ENCODE measurements at regions not wholly inside any gene's neighbourhood (a gene's known extent, or its start where the extent isn't known, plus 50 kb on each side); places are given as distances from the start of the nearest gene placed in this dataset.

- Histone ChIP-seq H3K27ac (no peak overlapping the region), H3K9me3 (peaks cover 0 to 20% (median 2%) of the 10 kb centered on the region in 4 donors), H3K4me1 (no peaks in the 10 kb centered on the region), H3K4me3 (no peak overlapping the region), H3K27me3 (no peaks in the 10 kb centered on the region), H3K36me3 (no peaks in the 10 kb centered on the region)
- 60 to 76% (median 71%) methylated on average over 1 of the region's 1 CpG for WGBS, 5 donors
- DNase-seq: no peak
- intact Hi-C loops (cut with DNase I; ENCODE audit: low total_unique reads): no loop called here
- TF ChIP-seq POLR2AphosphoS5 (IDR thresholded peaks at IDR 0.05): no peak
- TF ChIP-seq EP300 (IDR thresholded peaks at IDR 0.05): no peak
- no peak for TF ChIP-seq POLR2A (IDR thresholded peaks at IDR 0.05)
- TF ChIP-seq CTCF (IDR thresholded peaks at IDR 0.05): no peak
Measured at GRCh38 chr13:86954341-86954740, 716.8 kb upstream of the SLITRK5 start.

- H3K27ac ChIP-seq: no peak overlapping the region
- H3K9me3 ChIP-seq: peaks cover 0 to 7% (median 2%) of the 10 kb centered on the region in 4 donors
- intact Hi-C loops (cut with DNase I; ENCODE audit: low total_unique reads): no loop called here
- H3K27me3 ChIP-seq: no peaks in the 10 kb centered on the region
- TF ChIP-seq POLR2AphosphoS5 (IDR thresholded peaks at IDR 0.05) (no peak), CTCF (IDR thresholded peaks at IDR 0.05) (no peak), EP300 (IDR thresholded peaks at IDR 0.05) (no peak), POLR2A (IDR thresholded peaks at IDR 0.05) (no peak)
- H3K4me3 ChIP-seq: no peak overlapping the region
- H3K4me1 ChIP-seq: no peaks in the 10 kb centered on the region
- no peak for DNase-seq
- H3K36me3 ChIP-seq: no peaks in the 10 kb centered on the region
Measured at GRCh38 chr13:86960876-86961275, 710.3 kb upstream of the SLITRK5 start.

GRCh38 chr13:86974251-86974994 is 696.7 kb upstream of the SLITRK5 start:
- WGBS, 5 donors: 63 to 79% (median 75%) methylated on average over 4 to 7 of the region's 7 CpGs
- intact Hi-C loops (cut with DNase I; ENCODE audit: low total_unique reads): no loop called here
- DNase-seq: no peak
- Histone ChIP-seq H3K27me3 (no peaks in the 10 kb centered on the region), H3K4me1 (no peaks in the 10 kb centered on the region), H3K36me3 (no peaks in the 10 kb centered on the region), H3K27ac (no peak overlapping the region), H3K4me3 (no peak overlapping the region), H3K9me3 (no peaks in the 10 kb centered on the region)
- no peak for TF ChIP-seq POLR2AphosphoS5 (IDR thresholded peaks at IDR 0.05)
- TF ChIP-seq EP300 (IDR thresholded peaks at IDR 0.05): no peak
- no peak for TF ChIP-seq CTCF (IDR thresholded peaks at IDR 0.05)
- TF ChIP-seq POLR2A (IDR thresholded peaks at IDR 0.05): no peak

GRCh38 chr13:86974995-86975328 is 696.2 kb upstream of the SLITRK5 start:
- no peak overlapping the region for H3K27ac ChIP-seq
- no peak for TF ChIP-seq CTCF (IDR thresholded peaks at IDR 0.05)
- no peak for DNase-seq
- no peak overlapping the region for H3K4me3 ChIP-seq
- no peaks in the 10 kb centered on the region for H3K36me3 ChIP-seq
- H3K4me1 ChIP-seq: no peaks in the 10 kb centered on the region
- H3K9me3 ChIP-seq: no peaks in the 10 kb centered on the region
- intact Hi-C loops (cut with DNase I; ENCODE audit: low total_unique reads): no loop called here
- no peaks in the 10 kb centered on the region for H3K27me3 ChIP-seq
- whole genome bisulfite sequencing, 5 donors: 78 to 90% (median 84%) methylated on average over 1 of the region's 1 CpG

Measured in stomach (tissue), 8 donors.